ENCODE measurements at regions not wholly inside any gene's neighbourhood (a gene's known extent, or its start where the extent isn't known, plus 50 kb on each side); places are given as distances from the start of the nearest gene placed in this dataset.
A peak's percentile ranks its signal among the peaks of the same experiment; 100 is the strongest.
"Not testable (repeated sequence)": the region's sequence is repeated elsewhere in the genome, so short reads cannot be mapped to it uniquely, and the experiment has no call there.

GRCh38 chr10:106284802-106285587 lies 879.5 kb downstream of the SORCS1 start:
- DNase-seq, result no peak

- no peak for DNase-seq
Observed at GRCh38 chr10:106280896-106281460, 883.5 kb downstream of the SORCS1 start.

- no peak for DNase-seq
Observed at GRCh38 chr10:106278383-106278782, 886.1 kb downstream of the SORCS1 start.

DNA sequence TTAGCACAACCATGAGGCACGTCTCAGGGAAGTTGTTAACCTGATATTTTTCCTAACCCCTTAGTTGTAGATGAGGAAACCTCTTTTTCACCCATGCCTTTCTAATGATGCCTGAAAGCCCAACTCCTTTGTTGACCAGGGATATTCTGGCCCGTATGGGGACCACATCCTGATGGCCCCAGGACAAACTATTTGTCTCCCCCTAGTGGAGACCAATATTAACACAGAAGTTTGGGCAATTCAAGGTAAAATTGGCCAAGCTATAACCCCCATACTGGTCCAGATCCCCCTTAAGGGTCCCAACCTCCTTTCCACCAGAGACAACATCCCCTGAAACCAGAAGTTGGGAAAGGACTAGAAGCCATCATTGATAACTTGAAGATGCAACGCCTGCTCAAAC lies 893.3 kb downstream of the SORCS1 start:
- DNase-seq, result no peak

GRCh38 chr10:106268000-106268399 lies 896.5 kb downstream of the SORCS1 start:
- no peak for DNase-seq

- no peak for DNase-seq
Observed at GRCh38 chr10:106267591-106267990, 896.9 kb downstream of the SORCS1 start.

- not testable (repeated sequence) for DNase-seq
Observed at GRCh38 chr10:106257432-106257831, 907.1 kb downstream of the SORCS1 start.

DNA sequence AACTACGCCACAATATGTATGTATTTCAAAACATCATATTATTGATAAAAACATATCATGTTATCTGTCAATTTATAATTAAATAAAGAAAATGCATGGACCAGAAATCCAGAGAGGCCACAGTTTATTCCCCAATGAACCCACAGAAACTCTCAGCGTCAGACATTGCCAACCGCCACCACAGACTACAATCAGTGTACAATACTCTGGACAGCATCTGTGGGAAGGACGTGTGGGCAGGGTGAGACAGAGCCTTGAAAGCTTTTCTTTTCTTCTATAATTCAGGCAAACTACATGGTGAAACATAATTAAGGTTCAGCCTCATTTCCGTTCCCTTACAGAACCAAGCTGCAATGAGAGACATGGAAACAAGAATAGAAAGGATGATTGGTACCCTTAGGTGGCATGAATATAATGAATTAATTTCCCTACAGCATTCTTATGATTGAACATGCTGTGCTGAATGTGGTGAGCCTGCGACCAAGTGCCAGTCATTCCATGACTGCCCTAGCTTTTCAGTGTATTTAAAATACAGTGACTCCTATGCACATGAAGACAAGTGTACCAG lies 909.3 kb downstream of the SORCS1 start:
- DNase-seq, result no peak

DNA sequence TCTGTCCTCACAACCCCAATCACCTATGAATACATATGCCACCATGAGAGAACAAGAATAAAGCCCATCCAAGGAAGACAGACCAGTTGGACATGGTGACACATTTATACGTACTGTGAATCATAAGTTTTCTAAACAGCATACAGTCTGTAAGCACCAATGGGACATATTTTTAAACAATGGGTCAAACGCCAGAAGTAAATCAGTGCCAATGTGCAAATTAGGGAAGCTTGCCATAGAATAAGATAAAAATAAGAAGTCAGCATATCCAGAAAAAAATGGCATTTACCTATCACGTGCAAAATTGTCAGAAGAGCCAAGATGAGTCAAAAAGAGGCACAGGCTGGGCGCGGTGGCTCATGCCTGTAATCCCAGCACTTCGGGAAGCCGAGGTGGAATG lies 910.4 kb downstream of the SORCS1 start:
- DNase-seq, result no peak

DNA sequence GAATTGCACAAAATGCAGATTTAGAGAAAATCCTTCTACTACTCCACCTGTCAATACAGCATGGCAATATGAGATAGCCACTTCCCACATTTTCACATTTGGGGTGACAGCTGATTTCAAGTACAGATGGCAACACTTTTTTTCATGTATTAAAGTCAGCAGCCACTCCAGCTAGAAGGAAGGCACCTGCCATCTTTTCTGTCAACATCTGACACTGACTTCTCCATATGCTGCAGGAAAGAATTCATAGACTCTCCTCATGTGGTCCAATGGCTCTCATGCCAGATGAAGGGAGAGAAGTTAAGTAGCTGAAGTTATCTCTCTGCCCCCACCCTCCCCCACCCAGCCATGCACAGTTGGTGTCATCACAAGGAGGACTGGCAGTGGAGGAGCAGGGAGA lies 912.0 kb downstream of the SORCS1 start:
- no peak for DNase-seq

DNA sequence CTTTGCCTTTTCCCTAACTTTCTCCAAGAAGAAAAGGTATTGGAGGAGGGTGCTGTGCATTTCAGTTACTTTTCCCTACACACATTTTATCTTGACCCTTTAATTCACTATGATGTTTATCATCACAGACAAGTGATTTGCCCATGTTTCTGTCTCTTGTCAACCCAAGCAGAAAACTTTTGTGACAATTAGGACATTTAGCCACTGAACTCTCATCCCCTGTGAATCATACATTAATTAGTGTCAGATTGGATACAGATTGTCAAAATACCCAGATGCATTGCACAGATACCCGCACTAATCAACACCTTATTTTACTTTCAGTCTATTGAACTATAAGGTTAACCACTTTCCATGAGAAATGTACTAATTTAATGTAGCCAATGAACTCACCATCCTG lies 912.9 kb downstream of the SORCS1 start:
- no peak for DNase-seq

DNA sequence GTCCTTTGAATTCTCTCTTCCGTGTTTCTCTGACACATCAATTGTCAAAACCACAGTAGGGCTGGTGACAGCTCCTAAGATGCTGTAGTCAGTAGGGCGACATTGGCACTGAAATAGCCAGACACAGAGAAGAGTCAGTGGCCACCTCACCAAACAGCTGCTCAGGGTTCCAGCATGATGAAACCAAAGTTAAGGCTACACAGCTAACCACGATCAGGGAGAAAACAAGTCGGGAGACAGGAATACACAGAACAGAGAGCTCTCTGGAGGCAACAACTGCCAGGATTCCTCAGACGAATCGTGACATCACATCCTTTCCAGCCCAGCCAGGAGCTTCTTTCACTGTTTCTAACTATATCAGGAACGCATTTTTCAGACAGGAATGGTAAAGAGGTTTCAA lies 922.2 kb downstream of the SORCS1 start:
- DNase-seq, result no peak

GRCh38 chr10:106226828-106227227 lies 937.7 kb downstream of the SORCS1 start:
- no peak for DNase-seq

DNA sequence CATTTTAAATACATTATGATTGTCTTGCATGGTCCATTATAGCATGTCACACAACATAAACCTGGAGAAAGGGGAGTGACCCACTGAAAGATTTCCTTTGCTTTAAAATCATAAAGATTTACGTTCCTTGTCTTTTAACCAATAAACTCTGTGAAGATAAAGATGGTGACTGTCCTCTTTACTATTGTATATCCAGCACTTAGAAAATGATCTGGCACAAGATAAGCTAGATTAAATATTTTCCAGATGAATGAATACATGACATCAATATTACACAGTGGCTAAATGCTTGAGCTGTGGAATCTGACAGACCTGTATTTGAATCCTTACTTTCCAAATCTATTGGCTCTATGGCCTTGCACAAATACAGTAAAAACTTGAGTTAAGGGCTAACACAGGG lies 938.4 kb downstream of the SORCS1 start:
- no peak for DNase-seq

DNA sequence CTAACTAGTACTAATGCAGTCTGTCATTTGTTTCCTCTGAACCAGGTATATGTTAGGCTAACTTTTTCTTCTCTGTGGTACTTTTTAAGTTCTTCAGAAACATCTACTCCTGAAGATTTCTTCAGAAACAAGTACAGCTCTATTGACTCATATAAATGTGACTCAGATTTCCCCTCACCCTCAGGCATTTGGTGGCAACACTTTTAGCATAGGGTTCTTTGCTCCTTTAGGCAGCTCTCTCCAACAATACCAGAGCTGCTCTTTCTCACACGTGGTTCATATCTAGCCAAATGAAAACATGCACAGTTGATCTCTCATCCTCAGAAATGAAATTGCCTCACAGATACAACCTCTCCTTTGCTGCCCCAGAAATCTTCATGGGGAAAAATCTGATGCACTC lies 939.8 kb downstream of the SORCS1 start:
- no peak for DNase-seq

GRCh38 chr10:106217627-106218026 lies 946.9 kb downstream of the SORCS1 start:
- no peak for DNase-seq

DNA sequence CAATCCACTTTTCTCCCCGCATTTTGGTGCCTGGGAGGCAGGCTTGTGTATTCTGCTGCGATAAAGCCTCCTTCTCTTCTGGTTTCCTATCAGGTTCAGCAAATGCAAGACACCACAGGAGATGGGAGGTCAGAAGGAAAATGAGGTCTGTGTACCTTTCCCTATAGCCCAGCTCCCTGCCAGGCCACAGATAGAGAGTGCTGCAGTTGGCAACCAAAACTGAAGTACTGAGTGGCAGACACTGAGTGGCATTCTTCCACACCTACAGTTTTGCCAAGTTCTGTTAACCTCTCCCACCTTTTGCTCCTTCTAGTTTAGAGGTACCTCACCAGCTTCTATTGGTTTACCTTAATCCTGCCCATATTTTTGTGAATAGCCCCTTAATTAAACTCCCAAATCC lies 948.4 kb downstream of the SORCS1 start:
- DNase-seq, result no peak

DNA sequence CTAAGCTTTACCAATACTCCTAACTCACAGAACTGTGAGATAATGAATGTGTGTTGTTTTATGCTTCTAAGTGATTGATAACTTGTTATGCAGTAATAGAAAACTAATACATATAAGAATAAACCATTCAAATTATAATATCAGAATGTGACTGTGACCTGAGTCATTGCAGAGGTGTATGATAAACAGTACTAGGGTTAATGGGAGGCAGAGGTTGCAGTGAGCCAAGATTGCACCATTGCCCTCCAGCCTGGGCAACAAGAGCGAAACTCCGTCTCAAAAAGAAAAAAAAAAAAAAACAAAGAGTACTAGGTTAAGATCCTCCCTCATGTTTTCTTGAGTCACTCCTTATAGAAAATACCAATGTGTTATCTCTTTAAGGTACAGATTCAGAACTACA lies 950.3 kb downstream of the SORCS1 start:
- no peak for DNase-seq

DNA sequence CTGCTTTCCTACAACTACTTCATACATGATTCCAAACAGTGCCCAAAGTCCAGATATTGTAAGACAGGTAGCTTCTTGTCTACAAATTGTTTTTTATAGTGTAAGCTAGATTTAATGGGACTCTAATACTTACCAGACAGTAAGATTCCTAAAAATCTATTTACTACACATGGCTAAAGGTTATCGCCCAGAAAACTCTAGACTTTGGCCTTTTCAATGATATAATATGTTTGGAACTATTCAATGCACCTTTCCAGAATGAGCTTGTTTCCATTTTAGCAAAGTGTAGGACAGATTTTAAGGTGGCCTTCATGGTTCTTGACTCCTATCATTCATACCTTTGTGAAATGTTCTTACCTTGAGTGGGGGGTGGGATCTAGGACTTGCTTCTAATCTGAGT lies 951.0 kb downstream of the SORCS1 start:
- DNase-seq, result no peak

DNA sequence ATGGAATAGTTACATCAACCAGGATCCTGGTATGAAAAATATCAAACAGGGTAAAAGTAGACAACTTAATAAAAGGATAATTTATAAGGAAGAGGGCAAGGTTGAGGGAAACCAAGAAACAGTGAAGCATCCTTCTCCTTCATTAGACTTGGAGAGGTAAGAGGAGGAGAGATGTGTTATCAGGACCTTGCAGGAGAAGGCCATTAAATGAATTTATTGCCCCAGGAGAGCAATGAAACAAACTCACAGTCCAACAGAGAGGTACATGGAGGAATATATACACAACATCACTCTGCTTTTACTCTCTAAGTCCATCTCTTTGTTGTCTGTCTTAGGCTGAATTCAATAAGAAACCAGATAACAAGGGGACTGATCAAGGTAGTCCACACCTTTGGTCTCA lies 966.2 kb downstream of the SORCS1 start:
- no peak for DNase-seq

- DNase-seq, result no peak
Observed at GRCh38 chr10:106189292-106189691, 975.2 kb downstream of the SORCS1 start.

DNA sequence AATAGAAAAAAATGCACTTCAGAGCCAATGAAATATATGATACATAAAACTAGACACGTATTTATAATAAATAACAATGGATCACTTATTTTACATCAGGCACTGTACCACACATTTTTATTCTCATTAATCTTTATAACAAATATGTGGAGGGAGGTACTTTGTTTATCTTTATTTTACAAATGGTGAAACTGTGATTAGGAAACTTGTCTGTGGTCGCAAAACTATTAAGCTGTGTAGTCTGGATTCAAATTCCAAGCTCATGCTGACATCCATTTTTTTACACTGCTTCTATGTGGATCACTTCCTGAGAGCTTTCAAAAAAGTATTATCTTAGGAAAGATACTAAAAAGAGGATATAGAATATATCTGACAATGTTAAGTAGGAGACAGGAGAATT lies 978.6 kb downstream of the SORCS1 start:
- no peak for DNase-seq

DNA sequence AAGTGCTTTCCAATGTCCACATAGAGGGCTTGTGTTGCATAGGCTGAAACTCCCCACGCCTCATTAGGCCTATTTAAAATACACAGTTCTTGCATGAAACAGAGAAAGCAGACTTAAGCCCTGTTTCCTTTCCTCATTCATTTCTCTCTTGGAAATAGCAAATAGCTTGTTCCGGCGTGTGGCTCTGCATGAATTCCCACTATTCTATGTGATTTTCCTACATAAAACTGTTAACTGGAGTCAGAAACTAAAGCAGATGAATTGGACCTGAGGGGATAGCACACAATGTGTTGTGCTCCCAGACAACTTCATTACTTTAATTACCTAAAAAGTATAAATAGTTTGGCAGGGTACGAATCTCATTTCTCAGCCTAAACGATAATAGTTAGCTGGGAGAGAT lies 981.5 kb downstream of the SORCS1 start:
- DNase-seq, result no peak

DNA sequence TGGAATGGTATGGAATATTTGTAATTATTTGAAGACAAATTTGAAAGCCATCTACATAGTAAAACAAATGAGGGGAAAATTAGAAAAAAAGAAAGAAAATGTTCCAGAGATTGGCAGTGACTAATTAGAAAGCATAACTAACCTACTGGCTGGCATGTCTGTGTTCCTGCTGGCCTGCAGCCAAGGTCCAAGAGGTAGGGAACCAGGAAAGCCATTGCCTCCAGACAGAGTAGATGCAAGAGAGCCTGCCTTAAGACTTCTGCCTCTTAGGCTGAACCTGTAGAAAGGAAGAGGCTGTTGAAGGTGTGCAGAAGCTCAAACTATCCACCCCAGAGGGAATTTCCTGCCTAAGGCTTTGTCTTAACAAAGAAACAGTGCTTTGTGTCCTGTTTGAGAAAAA lies 982.0 kb downstream of the SORCS1 start:
- DNase-seq, result peak; percentile 9
